ENCODE measurements at regions not wholly inside any gene's neighbourhood (a gene's known extent, or its start where the extent isn't known, plus 50 kb on each side); places are given as distances from the start of the nearest gene placed in this dataset.

DNA sequence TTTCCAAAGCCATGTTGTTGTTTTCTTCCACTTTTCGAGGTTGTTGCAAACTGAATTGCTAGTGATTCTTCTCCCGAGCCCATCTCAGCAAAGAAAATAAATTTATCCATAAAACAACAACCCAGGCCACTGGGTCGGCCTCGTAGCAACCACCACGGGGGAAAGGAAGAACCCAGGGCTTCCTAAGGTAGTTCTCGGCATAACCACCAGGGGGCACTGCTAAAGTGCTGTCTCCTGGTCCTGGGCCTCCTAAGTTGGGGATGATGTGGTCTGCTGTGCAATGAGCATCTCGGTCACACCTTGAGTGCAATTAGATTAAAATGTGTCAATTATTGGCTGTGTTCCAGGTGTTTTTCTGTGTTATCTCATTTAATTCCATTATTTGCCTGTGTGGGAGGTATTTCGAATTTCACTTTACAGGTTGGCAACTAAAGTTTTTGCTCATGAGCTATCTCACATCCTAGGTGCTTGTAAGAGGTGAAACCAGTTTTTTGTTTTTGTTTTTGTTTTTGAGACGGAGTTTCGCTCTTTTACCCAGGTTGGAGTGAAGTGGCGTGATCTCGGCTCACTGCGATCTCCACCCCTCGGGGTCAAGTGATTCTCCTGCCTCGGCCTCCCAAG, 102.8 kb upstream of the DAP start:
- no peak for TF ChIP-seq POLR2A (IDR thresholded peaks at IDR 0.05; ENCODE audit: low read depth, low read length)
- FAIRE-seq (no peak), DNase-seq (ENCODE audit: insufficient read length, low spot score) (peak; percentile 74)

GRCh38 chr5:10862085-10862484, 101.1 kb upstream of the DAP start:
- FAIRE-seq (no peak), DNase-seq (ENCODE audit: insufficient read length, low spot score) (no peak)
- no peak for TF ChIP-seq POLR2A (IDR thresholded peaks at IDR 0.05; ENCODE audit: low read depth, low read length)

DNA sequence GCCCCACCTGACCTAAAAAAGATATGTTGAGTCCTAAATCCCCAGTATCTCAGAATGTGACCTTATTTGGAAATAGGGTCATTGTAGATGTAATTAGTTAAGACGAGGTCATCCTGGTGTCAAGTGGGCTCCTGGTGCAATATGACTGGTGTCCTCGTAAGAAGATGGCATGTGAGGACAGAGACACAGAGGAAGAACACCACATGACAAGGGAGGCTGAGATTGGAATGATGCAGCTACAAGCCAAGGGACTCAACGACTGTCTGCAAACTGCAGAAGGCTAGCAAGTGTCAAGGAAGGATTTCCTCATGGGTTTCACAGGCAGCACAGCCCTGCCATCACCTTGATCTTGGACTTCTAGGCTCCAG, 100.4 kb upstream of the DAP start:
- TF ChIP-seq POLR2A (IDR thresholded peaks at IDR 0.05; ENCODE audit: low read depth, low read length) = no peak
- FAIRE-seq (no peak), DNase-seq (ENCODE audit: insufficient read length, low spot score) (no peak)

- peak; percentile 19 for DNase-seq (ENCODE audit: insufficient read length, low spot score)
- TF ChIP-seq POLR2A (IDR thresholded peaks at IDR 0.05; ENCODE audit: low read depth, low read length) = no peak
- FAIRE-seq = no peak
Observed at GRCh38 chr5:10860645-10861422, 99.8 kb upstream of the DAP start.

DNA sequence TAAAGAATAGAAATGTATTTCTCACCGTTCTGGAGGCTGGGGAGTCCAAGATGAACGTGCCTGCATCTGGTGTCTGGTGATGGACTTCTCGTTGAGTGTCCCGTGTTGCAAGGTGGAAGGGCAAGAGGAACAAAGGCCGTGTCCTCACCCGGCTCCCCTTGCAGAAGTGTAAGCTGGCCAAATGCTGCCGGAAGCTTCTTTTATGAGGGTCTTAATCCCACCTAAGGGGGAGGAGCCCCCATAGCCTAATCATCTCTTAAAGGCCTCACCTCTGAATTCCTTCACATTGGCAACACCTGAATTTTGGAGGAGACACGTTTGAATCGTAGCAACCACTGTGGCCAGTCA, 99.1 kb upstream of the DAP start:
- FAIRE-seq = no peak
- no peak for TF ChIP-seq POLR2A (IDR thresholded peaks at IDR 0.05; ENCODE audit: low read depth, low read length)
- DNase-seq (ENCODE audit: insufficient read length, low spot score) = no peak

DNA sequence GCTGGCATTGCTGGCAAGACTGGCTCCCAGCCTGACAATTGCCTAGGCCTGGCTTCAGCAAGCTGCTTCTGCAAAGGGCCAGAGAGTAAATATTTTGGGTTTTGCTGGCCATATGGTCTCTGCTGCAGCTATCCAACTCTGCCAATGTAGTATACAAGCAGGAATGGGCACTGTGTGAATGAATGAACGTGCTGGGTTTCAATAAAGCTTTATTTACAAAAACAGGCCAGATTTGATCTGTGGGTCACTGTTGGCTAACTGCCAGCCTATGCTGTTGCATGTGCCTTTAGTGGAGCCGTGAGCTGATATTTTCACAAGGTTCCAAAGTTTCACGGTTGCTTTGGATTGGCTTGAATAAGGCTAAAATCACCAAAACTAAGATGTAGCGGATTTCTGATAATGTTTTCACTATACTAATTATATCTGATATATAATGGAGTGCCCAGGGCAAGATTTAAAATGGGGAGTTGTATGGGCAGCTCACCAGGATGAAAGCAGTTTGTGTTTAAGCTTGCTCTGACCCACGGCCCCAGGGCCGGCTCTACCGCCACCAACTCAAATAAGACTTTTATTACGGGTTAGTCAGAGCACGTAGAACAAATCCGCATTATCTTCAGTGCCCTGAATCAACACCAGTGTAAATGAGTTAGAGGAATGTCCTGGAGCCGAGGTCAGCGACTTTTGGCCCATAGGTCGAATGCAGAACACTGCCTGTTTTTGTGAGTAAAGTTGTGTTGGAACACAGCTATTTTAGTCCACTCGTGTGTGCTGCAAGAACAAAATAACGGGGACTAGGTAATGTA, 98.6 kb upstream of the DAP start:
- TF ChIP-seq POLR2A (IDR thresholded peaks at IDR 0.05; ENCODE audit: low read depth, low read length) = no peak
- DNase-seq (ENCODE audit: insufficient read length, low spot score) (no peak), FAIRE-seq (no peak)

GRCh38 chr5:10858945-10859344, 97.9 kb upstream of the DAP start:
- FAIRE-seq (no peak), DNase-seq (ENCODE audit: insufficient read length, low spot score) (no peak)
- no peak for TF ChIP-seq POLR2A (IDR thresholded peaks at IDR 0.05; ENCODE audit: low read depth, low read length)

GRCh38 chr5:10858307-10858706, 97.3 kb upstream of the DAP start:
- TF ChIP-seq POLR2A (IDR thresholded peaks at IDR 0.05; ENCODE audit: low read depth, low read length) = no peak
- FAIRE-seq = no peak
- DNase-seq (ENCODE audit: insufficient read length, low spot score) = no peak

GRCh38 chr5:10857338-10857733, 96.3 kb upstream of the DAP start:
- no peak for TF ChIP-seq POLR2A (IDR thresholded peaks at IDR 0.05; ENCODE audit: low read depth, low read length)
- no peak for DNase-seq (ENCODE audit: insufficient read length, low spot score)
- FAIRE-seq = no peak

- FAIRE-seq (no peak), DNase-seq (ENCODE audit: insufficient read length, low spot score) (peak; percentile 12)
- no peak for TF ChIP-seq POLR2A (IDR thresholded peaks at IDR 0.05; ENCODE audit: low read depth, low read length)
Observed at GRCh38 chr5:10856683-10857337, 95.8 kb upstream of the DAP start.

GRCh38 chr5:10856071-10856470, 95.0 kb upstream of the DAP start:
- FAIRE-seq (no peak), DNase-seq (ENCODE audit: insufficient read length, low spot score) (no peak)
- no peak for TF ChIP-seq POLR2A (IDR thresholded peaks at IDR 0.05; ENCODE audit: low read depth, low read length)

GRCh38 chr5:10854506-10855277, 93.7 kb upstream of the DAP start:
- no peak for FAIRE-seq

GRCh38 chr5:10853154-10853553, 92.1 kb upstream of the DAP start:
- TF ChIP-seq POLR2A (IDR thresholded peaks at IDR 0.05; ENCODE audit: low read depth, low read length) = no peak
- FAIRE-seq (no peak), DNase-seq (ENCODE audit: insufficient read length, low spot score) (no peak)

More at GRCh38 chr5:10854506-10855277, 93.7 kb upstream of the DAP start:
- no peak for DNase-seq (ENCODE audit: insufficient read length, low spot score)
- no peak for TF ChIP-seq POLR2A (IDR thresholded peaks at IDR 0.05; ENCODE audit: low read depth, low read length)
